ENCODE measurements at regions not wholly inside any gene's neighbourhood (a gene's known extent, or its start where the extent isn't known, plus 50 kb on each side); places are given as distances from the start of the nearest gene placed in this dataset.

- TF ChIP-seq CTCF (IDR thresholded peaks at IDR 0.05) (no peak), EP300 (IDR thresholded peaks at IDR 0.05) (no peak)
Measured at GRCh38 chr17:77467521-77467920, 326.8 kb downstream of the SEC14L1 start.
